HEK293 (cell line): ENCODE measurements at regions not wholly inside any gene's neighbourhood (a gene's known extent, or its start where the extent isn't known, plus 50 kb on each side); places are given as distances from the start of the nearest gene placed in this dataset.

Source experiments
- BCL11B ChIP-seq: fragments of 450-650 bp; formaldehyde crosslinking; IDR thresholded peaks from 2 replicates; pipeline ENCODE4 v1.5.1; 2016; ENCODE audit warnings: low read depth, missing biosample characterization, missing genetic modification characterization
- EGR2 ChIP-seq: fragments of 450-650 bp; formaldehyde crosslinking; IDR thresholded peaks from 2 replicates; pipeline ENCODE4 v1.5.1; 2016; ENCODE audit warnings: low read depth, missing biosample characterization, missing genetic modification characterization
- ZFP37 ChIP-seq: fragments of 450-650 bp; formaldehyde crosslinking; IDR thresholded peaks from 2 replicates; pipeline ENCODE4 v1.5.1; 2016; ENCODE audit warnings: missing biosample characterization, missing genetic modification characterization
- ZFP69B ChIP-seq: fragments of 450-650 bp; formaldehyde crosslinking; IDR thresholded peaks from 2 replicates; pipeline ENCODE4 v1.5.1; 2016; ENCODE audit warnings: missing biosample characterization, missing genetic modification characterization
- ZIC2 ChIP-seq: fragments of 450-650 bp; formaldehyde crosslinking; IDR thresholded peaks from 2 replicates; pipeline ENCODE4 v1.5.1; 2016; ENCODE audit warnings: missing biosample characterization, missing genetic modification characterization
- ZNF23 ChIP-seq: fragments of 450-650 bp; formaldehyde crosslinking; IDR thresholded peaks from 2 replicates; pipeline ENCODE4 v1.5.1; 2016; ENCODE audit warnings: missing biosample characterization, missing genetic modification characterization, borderline replicate concordance
- ZNF311 ChIP-seq: fragments of 450-650 bp; formaldehyde crosslinking; IDR thresholded peaks from 2 replicates; pipeline ENCODE4 v1.5.1; 2017; ENCODE audit warnings: missing biosample characterization, missing genetic modification characterization, borderline replicate concordance
- ZNF610 ChIP-seq: fragments of 450-650 bp; formaldehyde crosslinking; IDR thresholded peaks from 2 replicates; pipeline ENCODE4 v1.5.1; 2016; ENCODE audit warnings: missing biosample characterization, missing genetic modification characterization, borderline replicate concordance
- ZNF624 ChIP-seq: fragments of 450-650 bp; formaldehyde crosslinking; IDR thresholded peaks from 2 replicates; pipeline ENCODE4 v1.5.1; 2017; ENCODE audit warnings: missing biosample characterization, missing genetic modification characterization
- ZNF654 ChIP-seq: fragments of 450-650 bp; formaldehyde crosslinking; IDR thresholded peaks from 2 replicates; pipeline ENCODE4 v1.5.1; 2016; ENCODE audit warnings: low read depth, missing biosample characterization, missing genetic modification characterization
- TF ChIP-seq, protein P1 (sequence below): fragments of 450-650 bp; formaldehyde crosslinking; IDR thresholded peaks from 2 replicates; pipeline ENCODE4 v1.5.1; 2016; ENCODE audit warnings: missing biosample characterization, missing genetic modification characterization
- TF ChIP-seq, protein P2 (sequence below): fragments of 450-650 bp; formaldehyde crosslinking; IDR thresholded peaks from 2 replicates; pipeline ENCODE4 v1.5.1; 2016; ENCODE audit warnings: missing biosample characterization, missing genetic modification characterization, low read depth
- TF ChIP-seq, protein P3 (sequence below): fragments of 450-650 bp; formaldehyde crosslinking; IDR thresholded peaks from 2 replicates; pipeline ENCODE4 v1.5.1; 2016; ENCODE audit warnings: missing biosample characterization, missing genetic modification characterization

GRCh38 chrX:42273387-42273786 lies 350.0 kb upstream of the CASK start:
- TF ChIP-seq, protein P1, sequence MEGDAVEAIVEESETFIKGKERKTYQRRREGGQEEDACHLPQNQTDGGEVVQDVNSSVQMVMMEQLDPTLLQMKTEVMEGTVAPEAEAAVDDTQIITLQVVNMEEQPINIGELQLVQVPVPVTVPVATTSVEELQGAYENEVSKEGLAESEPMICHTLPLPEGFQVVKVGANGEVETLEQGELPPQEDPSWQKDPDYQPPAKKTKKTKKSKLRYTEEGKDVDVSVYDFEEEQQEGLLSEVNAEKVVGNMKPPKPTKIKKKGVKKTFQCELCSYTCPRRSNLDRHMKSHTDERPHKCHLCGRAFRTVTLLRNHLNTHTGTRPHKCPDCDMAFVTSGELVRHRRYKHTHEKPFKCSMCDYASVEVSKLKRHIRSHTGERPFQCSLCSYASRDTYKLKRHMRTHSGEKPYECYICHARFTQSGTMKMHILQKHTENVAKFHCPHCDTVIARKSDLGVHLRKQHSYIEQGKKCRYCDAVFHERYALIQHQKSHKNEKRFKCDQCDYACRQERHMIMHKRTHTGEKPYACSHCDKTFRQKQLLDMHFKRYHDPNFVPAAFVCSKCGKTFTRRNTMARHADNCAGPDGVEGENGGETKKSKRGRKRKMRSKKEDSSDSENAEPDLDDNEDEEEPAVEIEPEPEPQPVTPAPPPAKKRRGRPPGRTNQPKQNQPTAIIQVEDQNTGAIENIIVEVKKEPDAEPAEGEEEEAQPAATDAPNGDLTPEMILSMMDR (tag by site-specific recombination): no peak
- no peak for TF ChIP-seq ZNF23 (tag by site-specific recombination)
- TF ChIP-seq ZNF654 (tag by site-specific recombination): no peak
- TF ChIP-seq ZNF311 (tag by site-specific recombination): no peak
- no peak for TF ChIP-seq BCL11B (tag by site-specific recombination)
- TF ChIP-seq, protein P2, sequence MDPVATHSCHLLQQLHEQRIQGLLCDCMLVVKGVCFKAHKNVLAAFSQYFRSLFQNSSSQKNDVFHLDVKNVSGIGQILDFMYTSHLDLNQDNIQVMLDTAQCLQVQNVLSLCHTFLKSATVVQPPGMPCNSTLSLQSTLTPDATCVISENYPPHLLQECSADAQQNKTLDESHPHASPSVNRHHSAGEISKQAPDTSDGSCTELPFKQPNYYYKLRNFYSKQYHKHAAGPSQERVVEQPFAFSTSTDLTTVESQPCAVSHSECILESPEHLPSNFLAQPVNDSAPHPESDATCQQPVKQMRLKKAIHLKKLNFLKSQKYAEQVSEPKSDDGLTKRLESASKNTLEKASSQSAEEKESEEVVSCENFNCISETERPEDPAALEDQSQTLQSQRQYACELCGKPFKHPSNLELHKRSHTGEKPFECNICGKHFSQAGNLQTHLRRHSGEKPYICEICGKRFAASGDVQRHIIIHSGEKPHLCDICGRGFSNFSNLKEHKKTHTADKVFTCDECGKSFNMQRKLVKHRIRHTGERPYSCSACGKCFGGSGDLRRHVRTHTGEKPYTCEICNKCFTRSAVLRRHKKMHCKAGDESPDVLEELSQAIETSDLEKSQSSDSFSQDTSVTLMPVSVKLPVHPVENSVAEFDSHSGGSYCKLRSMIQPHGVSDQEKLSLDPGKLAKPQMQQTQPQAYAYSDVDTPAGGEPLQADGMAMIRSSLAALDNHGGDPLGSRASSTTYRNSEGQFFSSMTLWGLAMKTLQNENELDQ: no peak
- no peak for TF ChIP-seq EGR2 (tag by site-specific recombination)
- TF ChIP-seq ZFP69B (tag by site-specific recombination): no peak
- no peak for TF ChIP-seq ZFP37 (tag by site-specific recombination)
- TF ChIP-seq ZNF624 (tag by site-specific recombination): no peak
- TF ChIP-seq, protein P3, sequence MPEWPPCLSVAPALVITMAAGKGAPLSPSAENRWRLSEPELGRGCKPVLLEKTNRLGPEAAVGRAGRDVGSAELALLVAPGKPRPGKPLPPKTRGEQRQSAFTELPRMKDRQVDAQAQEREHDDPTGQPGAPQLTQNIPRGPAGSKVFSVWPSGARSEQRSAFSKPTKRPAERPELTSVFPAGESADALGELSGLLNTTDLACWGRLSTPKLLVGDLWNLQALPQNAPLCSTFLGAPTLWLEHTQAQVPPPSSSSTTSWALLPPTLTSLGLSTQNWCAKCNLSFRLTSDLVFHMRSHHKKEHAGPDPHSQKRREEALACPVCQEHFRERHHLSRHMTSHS (tag by site-specific recombination): no peak
- no peak for TF ChIP-seq ZNF610 (tag by site-specific recombination)
- no peak for TF ChIP-seq ZIC2 (tag by site-specific recombination)
